HEK293 (cell line): ENCODE measurements at regions not wholly inside any gene's neighbourhood (a gene's known extent, or its start where the extent isn't known, plus 50 kb on each side); places are given as distances from the start of the nearest gene placed in this dataset.

Experiments used
- KLF1 ChIP-seq: fragments of 450-650 bp; formaldehyde crosslinking; IDR thresholded peaks from 2 replicates; pipeline ENCODE4 v1.5.1; 2016; ENCODE audit warnings: missing biosample characterization, missing genetic modification characterization
- OSR2 ChIP-seq: fragments of 450-650 bp; formaldehyde crosslinking; IDR thresholded peaks from 2 replicates; pipeline ENCODE4 v1.5.1; 2016; ENCODE audit warnings: missing biosample characterization, missing genetic modification characterization
- REST ChIP-seq: fragments of 450-650 bp; formaldehyde crosslinking; IDR thresholded peaks from 2 replicates; pipeline ENCODE4 v1.5.1; 2016; ENCODE audit warnings: missing biosample characterization, missing genetic modification characterization
- TCF7L2 ChIP-seq: IDR thresholded peaks from 2 replicates; pipeline ENCODE4 v1.6.1; 2011; ENCODE audit warnings: low read depth, mild to moderate bottlenecking, inconsistent platforms, low read length, moderate library complexity, borderline replicate concordance
- ZNF184 ChIP-seq: fragments of 450-650 bp; IDR thresholded peaks from 2 replicates; pipeline ENCODE4 v1.5.1; 2018; ENCODE audit warnings: missing biosample characterization, mild to moderate bottlenecking, missing genetic modification characterization
- ZNF335 ChIP-seq: fragments of 450-650 bp; formaldehyde crosslinking; conservative IDR thresholded peaks from 2 replicates; pipeline ENCODE4 v1.5.1; 2016; ENCODE audit warnings: missing biosample characterization, missing genetic modification characterization
- ZNF362 ChIP-seq: fragments of 450-650 bp; formaldehyde crosslinking; IDR thresholded peaks from 2 replicates; pipeline ENCODE4 v1.5.1; 2016; ENCODE audit warnings: missing biosample characterization, missing genetic modification characterization
- ZNF510 ChIP-seq: fragments of 450-650 bp; formaldehyde crosslinking; IDR thresholded peaks from 2 replicates; pipeline ENCODE4 v1.5.1; 2018; ENCODE audit warnings: mild to moderate bottlenecking, missing genetic modification characterization, missing biosample characterization; ENCODE audit not compliant: insufficient replicate concordance
- ZNF585B ChIP-seq: fragments of 450-650 bp; formaldehyde crosslinking; IDR thresholded peaks from 2 replicates; pipeline ENCODE4 v1.5.1; 2016; ENCODE audit warnings: missing biosample characterization, missing genetic modification characterization
- ZNF660 ChIP-seq: fragments of 450-650 bp; IDR thresholded peaks from 2 replicates; pipeline ENCODE4 v1.5.1; 2018; ENCODE audit warnings: missing biosample characterization, mild to moderate bottlenecking, missing genetic modification characterization
- ZNF830 ChIP-seq: fragments of 450-650 bp; IDR thresholded peaks from 2 replicates; pipeline ENCODE4 v1.5.0; 2018; ENCODE audit warnings: missing biosample characterization, missing genetic modification characterization, low read depth, mild to moderate bottlenecking, moderate library complexity
- TF ChIP-seq, protein P1 (sequence below): fragments of 450-650 bp; formaldehyde crosslinking; IDR thresholded peaks from 2 replicates; pipeline ENCODE4 v1.5.1; 2016; ENCODE audit warnings: missing biosample characterization, missing genetic modification characterization

DNA sequence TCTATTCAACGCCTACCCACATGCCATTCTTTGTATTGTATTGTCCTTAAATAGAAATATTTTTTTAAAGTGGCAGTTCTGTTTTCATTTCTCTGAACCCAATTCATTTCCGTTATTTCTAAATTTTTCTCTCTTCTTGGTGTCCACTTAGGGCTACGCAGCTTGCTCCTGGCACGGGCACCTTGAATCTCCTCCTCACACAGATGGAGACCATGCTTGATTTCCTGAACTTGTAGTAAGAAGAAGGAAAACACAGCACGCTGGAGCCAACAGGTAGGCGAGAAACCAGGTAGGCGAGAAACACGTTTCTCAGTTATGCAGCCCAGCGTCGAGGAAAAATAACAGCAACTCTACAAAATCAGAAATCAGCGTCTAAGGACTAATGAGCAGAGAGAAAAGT lies 428.9 kb downstream of the STK39 start:
- no peak for TF ChIP-seq OSR2
- no peak for TF ChIP-seq ZNF585B (tag by site-specific recombination)
- TF ChIP-seq, protein P1, sequence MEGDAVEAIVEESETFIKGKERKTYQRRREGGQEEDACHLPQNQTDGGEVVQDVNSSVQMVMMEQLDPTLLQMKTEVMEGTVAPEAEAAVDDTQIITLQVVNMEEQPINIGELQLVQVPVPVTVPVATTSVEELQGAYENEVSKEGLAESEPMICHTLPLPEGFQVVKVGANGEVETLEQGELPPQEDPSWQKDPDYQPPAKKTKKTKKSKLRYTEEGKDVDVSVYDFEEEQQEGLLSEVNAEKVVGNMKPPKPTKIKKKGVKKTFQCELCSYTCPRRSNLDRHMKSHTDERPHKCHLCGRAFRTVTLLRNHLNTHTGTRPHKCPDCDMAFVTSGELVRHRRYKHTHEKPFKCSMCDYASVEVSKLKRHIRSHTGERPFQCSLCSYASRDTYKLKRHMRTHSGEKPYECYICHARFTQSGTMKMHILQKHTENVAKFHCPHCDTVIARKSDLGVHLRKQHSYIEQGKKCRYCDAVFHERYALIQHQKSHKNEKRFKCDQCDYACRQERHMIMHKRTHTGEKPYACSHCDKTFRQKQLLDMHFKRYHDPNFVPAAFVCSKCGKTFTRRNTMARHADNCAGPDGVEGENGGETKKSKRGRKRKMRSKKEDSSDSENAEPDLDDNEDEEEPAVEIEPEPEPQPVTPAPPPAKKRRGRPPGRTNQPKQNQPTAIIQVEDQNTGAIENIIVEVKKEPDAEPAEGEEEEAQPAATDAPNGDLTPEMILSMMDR, result no peak
- TF ChIP-seq ZNF184 (tag by site-specific recombination), result no peak
- no peak for TF ChIP-seq REST (tag by site-specific recombination)
- no peak for TF ChIP-seq ZNF362 (tag by site-specific recombination)
- TF ChIP-seq ZNF830, result no peak
- TF ChIP-seq TCF7L2, result no peak
- no peak for TF ChIP-seq KLF1 (tag by site-specific recombination)
- no peak for TF ChIP-seq ZNF335
- no peak for TF ChIP-seq ZNF660 (tag by site-specific recombination)
- no peak for TF ChIP-seq ZNF510 (tag by site-specific recombination)
